DMS79 (cell line): ENCODE measurements at regions not wholly inside any gene's neighbourhood (a gene's known extent, or its start where the extent isn't known, plus 50 kb on each side); places are given as distances from the start of the nearest gene placed in this dataset.
"Not testable (repeated sequence)": the region's sequence is repeated elsewhere in the genome, so short reads cannot be mapped to it uniquely, and the experiment has no call there.

Experiments used
- DNase-seq: peaks from one replicate; lab custom pipeline; 2025; lab: John Stamatoyannopoulos, UW

GRCh38 chr3:144923046-144923775 lies 951.6 kb downstream of the DIPK2A start:
- no peak for DNase-seq

- no peak for DNase-seq
Observed at GRCh38 chr3:144930431-144930830, 958.8 kb downstream of the DIPK2A start.

- DNase-seq, result no peak
Observed at GRCh38 chr3:144931590-144931989, 960.0 kb downstream of the DIPK2A start.

GRCh38 chr3:144942093-144942837 lies 970.6 kb downstream of the DIPK2A start:
- DNase-seq, result no peak

- DNase-seq, result no peak
Observed at GRCh38 chr3:144942838-144943197, 971.2 kb downstream of the DIPK2A start.

GRCh38 chr3:144947895-144948294 lies 976.3 kb downstream of the DIPK2A start:
- DNase-seq, result no peak

- no peak for DNase-seq
Observed at GRCh38 chr3:144948711-144949110, 977.1 kb downstream of the DIPK2A start.

- DNase-seq, result no peak
Observed at GRCh38 chr3:144953959-144954358, 982.3 kb downstream of the DIPK2A start.

- DNase-seq, result no peak
Observed at GRCh38 chr3:144957398-144958101, 985.9 kb downstream of the DIPK2A start.

GRCh38 chr3:144963810-144964209 lies 992.2 kb downstream of the DIPK2A start:
- no peak for DNase-seq

- DNase-seq, result no peak
Observed at GRCh38 chr3:144966560-144966959, 994.9 kb downstream of the DIPK2A start.

- DNase-seq, result no peak
Observed at GRCh38 chr3:144968750-144969350, 997.2 kb downstream of the DIPK2A start.

- DNase-seq, result not testable (repeated sequence)
Observed at GRCh38 chr3:144984481-144984880, 1012.9 kb downstream of the DIPK2A start.

GRCh38 chr3:144989807-144990206 lies 1018.2 kb downstream of the DIPK2A start:
- DNase-seq, result no peak

- no peak for DNase-seq
Observed at GRCh38 chr3:144995856-144996255, 1024.2 kb downstream of the DIPK2A start.

- DNase-seq, result no peak
Observed at GRCh38 chr3:145005427-145005826, 1033.8 kb downstream of the DIPK2A start.

GRCh38 chr3:145006271-145006670 lies 1034.6 kb downstream of the DIPK2A start:
- no peak for DNase-seq

- no peak for DNase-seq
Observed at GRCh38 chr3:145013931-145014330, 1042.3 kb downstream of the DIPK2A start.

GRCh38 chr3:145015253-145015652 lies 1043.6 kb downstream of the DIPK2A start:
- DNase-seq, result no peak

GRCh38 chr3:145017959-145018358 lies 1046.3 kb downstream of the DIPK2A start:
- DNase-seq, result no peak

- no peak for DNase-seq
Observed at GRCh38 chr3:145022447-145022846, 1050.8 kb downstream of the DIPK2A start.

- DNase-seq, result no peak
Observed at GRCh38 chr3:145024700-145025099, 1053.1 kb downstream of the DIPK2A start.

GRCh38 chr3:145027186-145027585 lies 1055.6 kb downstream of the DIPK2A start:
- not testable (repeated sequence) for DNase-seq
